Cardiac septum (tissue), 1 donor: ENCODE measurements at regions not wholly inside any gene's neighbourhood (a gene's known extent, or its start where the extent isn't known, plus 50 kb on each side); places are given as distances from the start of the nearest gene placed in this dataset.

Experiments
- DNase-seq: peaks from one replicate; pipeline ENCODE4 v3.0.0-alpha.2; 2020; ENCODE audit warnings: low spot score
- intact Hi-C: fragments of 100-400 bp; cut with DNase I; formaldehyde crosslinking; loops from one replicate; pipeline ENCODE4 v1.14.0; 2022
- donor health status: DM: no; HTN: no; CAD: no.

- intact Hi-C loops, result no loop called here
- no peak for DNase-seq
Observed at GRCh38 chr9:105131981-105132380, 112.5 kb upstream of the SLC44A1 start.

- intact Hi-C loops, result no loop called here
- no peak for DNase-seq
Observed at GRCh38 chr9:105132606-105133005, 111.8 kb upstream of the SLC44A1 start.

GRCh38 chr9:105138306-105138801, 106.1 kb upstream of the SLC44A1 start:
- intact Hi-C loops, result no loop called here
- no peak for DNase-seq

GRCh38 chr9:105141146-105141975, 103.1 kb upstream of the SLC44A1 start:
- no peak for DNase-seq
- intact Hi-C loops, result no loop called here

GRCh38 chr9:105141976-105142250, 102.5 kb upstream of the SLC44A1 start:
- intact Hi-C loops, result no loop called here
- no peak for DNase-seq

- intact Hi-C loops, result no loop called here
- DNase-seq, result no peak
Observed at GRCh38 chr9:105142406-105143135, 101.9 kb upstream of the SLC44A1 start.

- DNase-seq, result no peak
- intact Hi-C loops, result no loop called here
Observed at GRCh38 chr9:105143136-105143430, 101.4 kb upstream of the SLC44A1 start.

- no peak for DNase-seq
- intact Hi-C loops, result no loop called here
Observed at GRCh38 chr9:105144076-105144475, 100.4 kb upstream of the SLC44A1 start.

GRCh38 chr9:105144841-105145240, 99.6 kb upstream of the SLC44A1 start:
- no peak for DNase-seq
- intact Hi-C loops, result no loop called here

- no peak for DNase-seq
- intact Hi-C loops, result no loop called here
Observed at GRCh38 chr9:105146677-105147076, 97.8 kb upstream of the SLC44A1 start.

GRCh38 chr9:105147110-105147871, 97.2 kb upstream of the SLC44A1 start:
- DNase-seq, result no peak
- intact Hi-C loops, result no loop called here

- no peak for DNase-seq
- intact Hi-C loops, result no loop called here
Observed at GRCh38 chr9:105148328-105149006, 96.0 kb upstream of the SLC44A1 start.

- intact Hi-C loops, result no loop called here
- no peak for DNase-seq
Observed at GRCh38 chr9:105150991-105151685, 93.3 kb upstream of the SLC44A1 start.

GRCh38 chr9:105151686-105151995, 92.8 kb upstream of the SLC44A1 start:
- intact Hi-C loops, result no loop called here
- DNase-seq, result no peak

- DNase-seq, result no peak
- intact Hi-C loops, result loop anchor here (2.0 to 5.0 kb wide), 2 partner anchors 162 to 220 kb away; no protein-coding TSS in a partner anchor
Observed at GRCh38 chr9:105154723-105155191, 89.7 kb upstream of the SLC44A1 start.

- intact Hi-C loops, result loop anchor here (2.0 to 5.0 kb wide), 3 partner anchors 165 to 292 kb away; no protein-coding TSS in a partner anchor
- peak; percentile 76 for DNase-seq
Observed at GRCh38 chr9:105157171-105157583, 87.3 kb upstream of the SLC44A1 start.

GRCh38 chr9:105158020-105158419, 86.4 kb upstream of the SLC44A1 start:
- DNase-seq, result no peak

GRCh38 chr9:105158898-105159297, 85.6 kb upstream of the SLC44A1 start:
- intact Hi-C loops, result loop anchor here (2.0 to 5.0 kb wide), 2 partner anchors 167 to 256 kb away; no protein-coding TSS in a partner anchor
- no peak for DNase-seq

More at GRCh38 chr9:105158020-105158419, 86.4 kb upstream of the SLC44A1 start:
- intact Hi-C loops, result loop anchor here (2.0 to 5.0 kb wide), 2 partner anchors 166 to 257 kb away; no protein-coding TSS in a partner anchor

- DNase-seq, result no peak
- intact Hi-C loops, result no loop called here
Observed at GRCh38 chr9:105168870-105169319, 75.6 kb upstream of the SLC44A1 start.
